ENCODE measurements at regions not wholly inside any gene's neighbourhood (a gene's known extent, or its start where the extent isn't known, plus 50 kb on each side); places are given as distances from the start of the nearest gene placed in this dataset.
A peak's percentile ranks its signal among the peaks of the same experiment; 100 is the strongest.

GRCh38 chr3:186418671-186419145 lies 56.7 kb upstream of the DGKG start:
- H3K4me1 ChIP-seq (replicated peaks in 1 of 2) = peaks cover 13 to 25% of the 10 kb centered on the region in 2 donors
- intact Hi-C loops (cut with DNase I) = no loop called here
- peak in 2 of 7 donors; percentile 27 to 31 for DNase-seq
- no peak overlapping the region for H3K27ac ChIP-seq
- H3K36me3 ChIP-seq (replicated peaks in 1 of 2) = no peaks in the 10 kb centered on the region
- no peak for TF ChIP-seq POLR2A (IDR thresholded peaks at IDR 0.05)
- peak in 1 of 6 experiments; percentile 10 for TF ChIP-seq CTCF (IDR thresholded peaks at IDR 0.05)
- peaks cover 3% of the 10 kb centered on the region for H3K27me3 ChIP-seq
- 32 to 37% (median 34%) methylated on average over 4 to 6 of the region's 6 CpGs for WGBS, 4 donors
- H3K4me3 ChIP-seq = no peak overlapping the region
- no peaks in the 10 kb centered on the region for H3K9me3 ChIP-seq (replicated peaks in 1 of 3)

GRCh38 chr3:186417791-186418190 lies 55.8 kb upstream of the DGKG start:
- H3K4me3 ChIP-seq = no peak overlapping the region
- no peaks in the 10 kb centered on the region for H3K9me3 ChIP-seq (replicated peaks in 1 of 3)
- TF ChIP-seq CTCF (IDR thresholded peaks at IDR 0.05) (no peak), POLR2A (IDR thresholded peaks at IDR 0.05) (no peak)
- DNase-seq = no peak
- peaks cover 3% of the 10 kb centered on the region for H3K27me3 ChIP-seq
- WGBS, 4 donors = 19 to 48% (median 35%) methylated on average over 2 of the region's 2 CpGs
- no peaks in the 10 kb centered on the region for H3K36me3 ChIP-seq (replicated peaks in 1 of 2)
- intact Hi-C loops (cut with DNase I) = no loop called here
- H3K4me1 ChIP-seq (replicated peaks in 1 of 2) = peaks cover 22 to 29% of the 10 kb centered on the region in 2 donors
- peak overlapping the region in 1 of 5 donors; percentile 12 for H3K27ac ChIP-seq

- WGBS, 4 donors = 26 to 36% (median 32%) methylated on average over 4 of the region's 4 CpGs
- TF ChIP-seq POLR2A (IDR thresholded peaks at IDR 0.05) (no peak), CTCF (IDR thresholded peaks at IDR 0.05) (no peak)
- peaks cover 3% of the 10 kb centered on the region for H3K27me3 ChIP-seq
- intact Hi-C loops (cut with DNase I) = no loop called here
- H3K36me3 ChIP-seq (replicated peaks in 1 of 2) = no peaks in the 10 kb centered on the region
- no peaks in the 10 kb centered on the region for H3K9me3 ChIP-seq (replicated peaks in 1 of 3)
- peak overlapping the region in 1 of 5 donors; percentile 89 for H3K27ac ChIP-seq
- peak in 5 of 7 donors; percentile 25 to 60 (median 33) for DNase-seq
- H3K4me1 ChIP-seq (replicated peaks in 1 of 2) = peaks cover 22 to 29% of the 10 kb centered on the region in 2 donors
- H3K4me3 ChIP-seq = no peak overlapping the region
Observed at GRCh38 chr3:186414735-186415419, 52.8 kb upstream of the DGKG start.

GRCh38 chr3:186413615-186414415 lies 51.8 kb upstream of the DGKG start:
- peak overlapping the region in 1 of 4 donors; percentile 53 for H3K4me3 ChIP-seq
- WGBS, 4 donors = 11 to 14% (median 13%) methylated on average over 19 to 22 of the region's 22 CpGs
- intact Hi-C loops (cut with DNase I) = no loop called here
- peak overlapping the region; percentile 15 to 89 (median 47) for H3K27ac ChIP-seq
- DNase-seq = peak; percentile 42 to 90 (median 68)
- H3K36me3 ChIP-seq (replicated peaks in 1 of 2) = no peaks in the 10 kb centered on the region
- H3K27me3 ChIP-seq = no peaks in the 10 kb centered on the region
- peak in 1 of 2 donors; percentile 26 for TF ChIP-seq POLR2A (IDR thresholded peaks at IDR 0.05)
- no peak for TF ChIP-seq CTCF (IDR thresholded peaks at IDR 0.05)
- peaks cover 22 to 29% of the 10 kb centered on the region in 2 donors for H3K4me1 ChIP-seq (replicated peaks in 1 of 2)
- no peaks in the 10 kb centered on the region for H3K9me3 ChIP-seq (replicated peaks in 1 of 3)

Measured in adrenal gland (tissue), 9 donors.